Activated naive CD4-positive, alpha-beta T cell treated with anti-CD3 and anti-CD28 coated beads for 36 hours (primary cell): ENCODE measurements at regions not wholly inside any gene's neighbourhood (a gene's known extent, or its start where the extent isn't known, plus 50 kb on each side); places are given as distances from the start of the nearest gene placed in this dataset.
"Not testable (repeated sequence)": the region's sequence is repeated elsewhere in the genome, so short reads cannot be mapped to it uniquely, and the experiment has no call there.

Experiments
- CTCF ChIA-PET: fragments of 350-600 bp; sonication (Branson Sonifier 250); formaldehyde crosslinking; loops from one replicate; lab custom pipeline; 2021; ENCODE audit warnings: antibody characterized with exemption; lab: Charles Lee
- DNase-seq: peaks from one replicate; pipeline ENCODE4 v3.0.0-alpha.2; 2020
- H3K27ac Mint-ChIP-seq: one replicate; pipeline ENCODE4 v1.8.0; 2021; ENCODE audit warnings: mild to moderate bottlenecking, mixed read lengths
- H3K27me3 Mint-ChIP-seq: one replicate; pipeline ENCODE4 v1.8.0; 2021; ENCODE audit warnings: low read depth, mixed read lengths
- H3K36me3 Mint-ChIP-seq: one replicate; pipeline ENCODE4 v1.8.0; 2021; ENCODE audit warnings: low read depth, mixed read lengths
- H3K4me1 Mint-ChIP-seq: one replicate; pipeline ENCODE4 v1.8.0; 2021; ENCODE audit warnings: low read depth, mixed read lengths
- H3K4me3 Mint-ChIP-seq: one replicate; pipeline ENCODE4 v1.8.0; 2021; ENCODE audit warnings: mild to moderate bottlenecking, moderate library complexity, mixed read lengths
- H3K9me3 Mint-ChIP-seq: one replicate; pipeline ENCODE4 v1.8.0; 2021; ENCODE audit warnings: mixed read lengths
- intact Hi-C: fragments of 100-400 bp; cut with micrococcal nuclease; formaldehyde crosslinking; loops from one replicate; pipeline ENCODE4 v1.15.1; 2023

- H3K27me3 Mint-ChIP-seq: no peaks in the 10 kb centered on the region
- no peaks in the 10 kb centered on the region for H3K9me3 Mint-ChIP-seq
- no peak overlapping the region for H3K4me3 Mint-ChIP-seq
- no peak for DNase-seq
- intact Hi-C loops: no loop called here
- no peak overlapping the region for H3K27ac Mint-ChIP-seq
- CTCF ChIA-PET: interaction anchor here (1.0 to 1.5 kb wide), 3 partner anchors 58 to 177 kb away, joined by 3 to 4 read pairs (median 3); no protein-coding TSS in a partner anchor
- no peaks in the 10 kb centered on the region for H3K36me3 Mint-ChIP-seq
- H3K4me1 Mint-ChIP-seq: peaks cover 3% of the 10 kb centered on the region
Measured at GRCh38 chr2:43005245-43005974, 213.0 kb upstream of the HAAO start.

- Mint-ChIP-seq H3K27ac (no peak overlapping the region), H3K27me3 (no peaks in the 10 kb centered on the region), H3K4me1 (no peaks in the 10 kb centered on the region), H3K9me3 (no peaks in the 10 kb centered on the region), H3K36me3 (no peaks in the 10 kb centered on the region), H3K4me3 (no peak overlapping the region)
- CTCF ChIA-PET: interaction anchor here (1.0 to 1.5 kb wide), 3 partner anchors 57 to 176 kb away, joined by 3 to 4 read pairs (median 3); no protein-coding TSS in a partner anchor
- intact Hi-C loops: no loop called here
- no peak for DNase-seq
Measured at GRCh38 chr2:43004879-43005244, 212.5 kb upstream of the HAAO start.

GRCh38 chr2:43004126-43004865, 211.9 kb upstream of the HAAO start:
- H3K4me3 Mint-ChIP-seq, H3K4me1 Mint-ChIP-seq, intact Hi-C loops, H3K27me3 Mint-ChIP-seq, H3K36me3 Mint-ChIP-seq, H3K9me3 Mint-ChIP-seq, DNase-seq, H3K27ac Mint-ChIP-seq: not testable (repeated sequence)
- CTCF ChIA-PET: interaction anchor here (1.5 kb wide), 1 partner anchor 57 kb away, joined by 4 read pairs; no protein-coding TSS in a partner anchor

- Mint-ChIP-seq H3K27me3 (no peaks in the 10 kb centered on the region), H3K27ac (no peak overlapping the region), H3K9me3 (no peaks in the 10 kb centered on the region), H3K36me3 (no peaks in the 10 kb centered on the region), H3K4me3 (no peak overlapping the region), H3K4me1 (no peaks in the 10 kb centered on the region)
- no peak for DNase-seq
- CTCF ChIA-PET: no interaction called here
- intact Hi-C loops: no loop called here
Measured at GRCh38 chr2:43003702-43004101, 211.3 kb upstream of the HAAO start.

GRCh38 chr2:43001787-43002468, 209.5 kb upstream of the HAAO start:
- intact Hi-C loops: no loop called here
- Mint-ChIP-seq H3K4me3 (no peak overlapping the region), H3K27me3 (no peaks in the 10 kb centered on the region), H3K36me3 (no peaks in the 10 kb centered on the region), H3K27ac (no peak overlapping the region), H3K4me1 (no peaks in the 10 kb centered on the region), H3K9me3 (no peaks in the 10 kb centered on the region)
- CTCF ChIA-PET: interaction anchor here (0.6 to 0.7 kb wide), 2 partner anchors 15 to 35 kb away, joined by 3 to 4 read pairs; no protein-coding TSS in a partner anchor
- no peak for DNase-seq

GRCh38 chr2:43001055-43001378, 208.6 kb upstream of the HAAO start:
- CTCF ChIA-PET: no interaction called here
- DNase-seq: no peak
- intact Hi-C loops: no loop called here
- Mint-ChIP-seq H3K36me3 (no peaks in the 10 kb centered on the region), H3K9me3 (no peaks in the 10 kb centered on the region), H3K4me3 (no peak overlapping the region), H3K4me1 (no peaks in the 10 kb centered on the region), H3K27ac (no peak overlapping the region), H3K27me3 (no peaks in the 10 kb centered on the region)

- no peak overlapping the region for H3K27ac Mint-ChIP-seq
- no peak for DNase-seq
- intact Hi-C loops: no loop called here
- no peaks in the 10 kb centered on the region for H3K4me1 Mint-ChIP-seq
- CTCF ChIA-PET: no interaction called here
- H3K36me3 Mint-ChIP-seq: no peaks in the 10 kb centered on the region
- no peak overlapping the region for H3K4me3 Mint-ChIP-seq
- peaks cover 1% of the 10 kb centered on the region for H3K9me3 Mint-ChIP-seq
- H3K27me3 Mint-ChIP-seq: no peaks in the 10 kb centered on the region
Measured at GRCh38 chr2:43000242-43001054, 208.1 kb upstream of the HAAO start.

GRCh38 chr2:42999856-43000241, 207.5 kb upstream of the HAAO start:
- CTCF ChIA-PET: no interaction called here
- H3K27ac Mint-ChIP-seq: no peak overlapping the region
- H3K27me3 Mint-ChIP-seq: no peaks in the 10 kb centered on the region
- peaks cover 1% of the 10 kb centered on the region for H3K9me3 Mint-ChIP-seq
- no peak overlapping the region for H3K4me3 Mint-ChIP-seq
- intact Hi-C loops: no loop called here
- H3K4me1 Mint-ChIP-seq: no peaks in the 10 kb centered on the region
- DNase-seq: no peak
- no peaks in the 10 kb centered on the region for H3K36me3 Mint-ChIP-seq

- no peaks in the 10 kb centered on the region for H3K4me1 Mint-ChIP-seq
- no peak for DNase-seq
- CTCF ChIA-PET: no interaction called here
- peaks cover 1% of the 10 kb centered on the region for H3K9me3 Mint-ChIP-seq
- no peak overlapping the region for H3K4me3 Mint-ChIP-seq
- H3K27me3 Mint-ChIP-seq: no peaks in the 10 kb centered on the region
- intact Hi-C loops: no loop called here
- no peaks in the 10 kb centered on the region for H3K36me3 Mint-ChIP-seq
- no peak overlapping the region for H3K27ac Mint-ChIP-seq
Measured at GRCh38 chr2:42999391-42999841, 207.0 kb upstream of the HAAO start.

- intact Hi-C loops: no loop called here
- Mint-ChIP-seq H3K27me3 (no peaks in the 10 kb centered on the region), H3K9me3 (peaks cover 1% of the 10 kb centered on the region)
Measured at GRCh38 chr2:42998721-42999120, 206.3 kb upstream of the HAAO start.

GRCh38 chr2:42996528-42996927, 204.1 kb upstream of the HAAO start:
- Mint-ChIP-seq H3K27ac (no peak overlapping the region), H3K4me1 (no peaks in the 10 kb centered on the region), H3K36me3 (no peaks in the 10 kb centered on the region), H3K4me3 (no peak overlapping the region), H3K9me3 (peaks cover 1% of the 10 kb centered on the region), H3K27me3 (no peaks in the 10 kb centered on the region)
- DNase-seq: no peak
- CTCF ChIA-PET: no interaction called here
- intact Hi-C loops: no loop called here

More at GRCh38 chr2:42998721-42999120, 206.3 kb upstream of the HAAO start:
- CTCF ChIA-PET: interaction anchor here (0.6 to 0.7 kb wide), 2 partner anchors 149 to 158 kb away, joined by 3 read pairs; no protein-coding TSS in a partner anchor
- H3K4me1 Mint-ChIP-seq: no peaks in the 10 kb centered on the region
- no peak for DNase-seq
- no peaks in the 10 kb centered on the region for H3K36me3 Mint-ChIP-seq
- no peak overlapping the region for H3K4me3 Mint-ChIP-seq
- no peak overlapping the region for H3K27ac Mint-ChIP-seq
